Natural killer cell treated with Interleukin-12 subunit alpha and Interleukin-12 subunit beta and Interleukin-15 and Interleukin-18, amount 100 ng/mL, for 72 hours (primary cell): ENCODE measurements at regions not wholly inside any gene's neighbourhood (a gene's known extent, or its start where the extent isn't known, plus 50 kb on each side); places are given as distances from the start of the nearest gene placed in this dataset.
"Not testable (repeated sequence)": the region's sequence is repeated elsewhere in the genome, so short reads cannot be mapped to it uniquely, and the experiment has no call there.

ENCODE experiments used
- ATAC-seq, 2 donors: fragments of 150-1000 bp; cut with Tn5 transposase in 1 of 2; sonication (Bioruptor Pico), chemical (Tn5 transposase) in 1 of 2; 2 replicates each; pipeline ENCODE4 v1.10.0; 2021
- DNase-seq: peaks from one replicate; pipeline ENCODE4 v3.0.0; 2022; ENCODE audit warnings: low spot score
- H3K27ac Mint-ChIP-seq, 2 donors: 1 replicate in 1 of 2; 2 replicates in 1 of 2; pipeline ENCODE4 v1.8.0; 2022; ENCODE audit warnings: mixed read lengths in 2 of 2, mild to moderate bottlenecking in 1 of 2, moderate library complexity in 1 of 2
- H3K27me3 Mint-ChIP-seq, 2 donors: 1 replicate in 1 of 2; 2 replicates in 1 of 2; pipeline ENCODE4 v1.8.0; 2022; ENCODE audit warnings: mixed read lengths in 2 of 2
- H3K36me3 Mint-ChIP-seq: one replicate; pipeline ENCODE4 v1.8.0; 2022; ENCODE audit warnings: mixed read lengths
- H3K4me1 Mint-ChIP-seq, 2 donors: 1 replicate in 1 of 2; 2 replicates in 1 of 2; pipeline ENCODE4 v1.8.0; 2022; ENCODE audit warnings: low read depth in 2 of 2, mixed read lengths in 2 of 2, mild to moderate bottlenecking in 1 of 2
- H3K4me3 Mint-ChIP-seq: one replicate; pipeline ENCODE4 v1.8.0; 2022; ENCODE audit warnings: mixed read lengths
- H3K9me3 Mint-ChIP-seq: 2 replicates; pipeline ENCODE4 v1.8.0; 2022; ENCODE audit warnings: mixed read lengths

DNA sequence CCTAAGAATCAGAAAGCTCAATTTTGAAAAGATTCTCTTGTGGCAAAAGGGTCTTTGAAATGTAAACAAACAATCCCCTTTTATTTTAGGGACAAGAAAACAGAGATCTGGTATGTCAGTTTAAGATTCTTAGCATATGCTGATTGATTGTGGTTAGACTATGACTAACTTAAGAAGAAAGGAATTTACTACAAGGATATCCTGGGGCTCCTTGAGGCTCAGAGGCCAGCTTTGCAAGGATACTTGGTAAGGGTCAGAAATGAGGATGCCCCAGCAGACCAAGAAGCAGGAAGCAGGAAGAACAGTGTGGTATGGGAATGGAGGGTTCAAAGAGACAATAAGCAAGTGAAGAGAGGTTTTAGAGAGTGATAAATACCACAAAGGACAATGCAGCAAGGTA is 474.6 kb downstream of the ETNK1 start:
- Mint-ChIP-seq H3K27ac (no peak overlapping the region), H3K36me3 (no peaks in the 10 kb centered on the region), H3K27me3 (no peaks in the 10 kb centered on the region), H3K4me1 (no peaks in the 10 kb centered on the region), H3K4me3 (no peak overlapping the region), H3K9me3 (peaks cover 8% of the 10 kb centered on the region)
- no peak for ATAC-seq
- DNase-seq, result no peak

GRCh38 chr12:23108957-23109356 is 484.0 kb downstream of the ETNK1 start:
- no peak overlapping the region for H3K4me3 Mint-ChIP-seq
- H3K27me3 Mint-ChIP-seq, result no peaks in the 10 kb centered on the region
- peaks cover 11% of the 10 kb centered on the region for H3K9me3 Mint-ChIP-seq
- no peak overlapping the region for H3K27ac Mint-ChIP-seq
- H3K4me1 Mint-ChIP-seq, result no peaks in the 10 kb centered on the region
- no peak for ATAC-seq
- no peak for DNase-seq
- H3K36me3 Mint-ChIP-seq, result no peaks in the 10 kb centered on the region

GRCh38 chr12:23113781-23114180 is 488.8 kb downstream of the ETNK1 start:
- H3K27ac Mint-ChIP-seq, result no peak overlapping the region

GRCh38 chr12:23115984-23116383 is 491.0 kb downstream of the ETNK1 start:
- no peak for DNase-seq
- ATAC-seq, result no peak
- H3K4me1 Mint-ChIP-seq, result no peaks in the 10 kb centered on the region
- peaks cover 8% of the 10 kb centered on the region for H3K9me3 Mint-ChIP-seq
- no peaks in the 10 kb centered on the region for H3K27me3 Mint-ChIP-seq
- no peaks in the 10 kb centered on the region for H3K36me3 Mint-ChIP-seq
- no peak overlapping the region for H3K27ac Mint-ChIP-seq
- no peak overlapping the region for H3K4me3 Mint-ChIP-seq

More at GRCh38 chr12:23113781-23114180, 488.8 kb downstream of the ETNK1 start:
- DNase-seq, result no peak
- no peak for ATAC-seq
- H3K9me3 Mint-ChIP-seq, result peaks cover 8% of the 10 kb centered on the region
- no peaks in the 10 kb centered on the region for H3K27me3 Mint-ChIP-seq
- H3K36me3 Mint-ChIP-seq, result no peaks in the 10 kb centered on the region
- H3K4me1 Mint-ChIP-seq, result no peaks in the 10 kb centered on the region
- H3K4me3 Mint-ChIP-seq, result no peak overlapping the region

- H3K4me3 Mint-ChIP-seq, result no peak overlapping the region
- DNase-seq, result no peak
- no peak overlapping the region for H3K27ac Mint-ChIP-seq
- no peaks in the 10 kb centered on the region for H3K36me3 Mint-ChIP-seq
- H3K27me3 Mint-ChIP-seq, result no peaks in the 10 kb centered on the region
- peaks cover 15% of the 10 kb centered on the region for H3K9me3 Mint-ChIP-seq
- no peaks in the 10 kb centered on the region for H3K4me1 Mint-ChIP-seq
- no peak for ATAC-seq
These were observed 501.8 kb downstream of the ETNK1 start for GRCh38 chr12:23126794-23127193.

DNA sequence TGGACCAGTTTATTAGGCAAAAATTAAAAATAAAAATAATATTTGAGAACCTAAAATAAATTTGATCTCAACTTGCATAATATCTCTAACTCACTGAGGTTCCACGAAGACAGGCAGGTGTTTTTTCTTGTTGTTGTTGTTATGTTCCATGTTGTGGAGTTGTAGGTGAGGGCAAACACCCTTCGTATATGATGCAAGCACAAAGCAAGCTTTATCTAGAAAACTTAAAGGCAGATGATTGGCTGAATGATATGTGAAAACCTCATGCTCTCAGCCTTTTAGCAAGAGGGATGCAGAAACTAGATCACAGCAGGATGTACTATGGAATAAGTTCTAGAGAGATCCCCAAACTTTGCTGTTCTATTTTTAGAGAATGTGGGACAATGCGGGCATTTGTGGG is 502.7 kb downstream of the ETNK1 start:
- H3K4me3 Mint-ChIP-seq, result no peak overlapping the region
- no peaks in the 10 kb centered on the region for H3K4me1 Mint-ChIP-seq
- H3K36me3 Mint-ChIP-seq, result no peaks in the 10 kb centered on the region
- H3K27ac Mint-ChIP-seq, result no peak overlapping the region
- DNase-seq (no peak), ATAC-seq (no peak)
- H3K9me3 Mint-ChIP-seq, result peaks cover 11% of the 10 kb centered on the region
- H3K27me3 Mint-ChIP-seq, result no peaks in the 10 kb centered on the region

DNA sequence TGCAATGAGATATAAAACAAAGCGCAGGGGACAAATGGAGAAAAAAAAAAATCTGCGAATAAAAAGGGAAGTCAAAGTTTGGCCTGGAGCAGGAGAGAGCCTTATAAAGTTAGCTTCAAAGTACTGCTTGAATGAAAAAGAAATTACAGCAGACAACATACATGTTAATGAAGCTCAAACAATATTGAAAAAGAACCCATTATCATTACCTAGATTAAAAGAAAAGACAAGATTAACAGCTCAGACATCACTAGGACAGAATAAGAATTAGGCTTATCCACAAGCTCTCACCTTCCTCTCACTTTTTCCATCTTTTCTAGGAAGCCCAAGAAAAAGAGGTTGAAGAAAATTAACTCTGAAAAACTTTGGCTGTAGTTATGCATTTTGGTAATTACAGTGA is 503.5 kb downstream of the ETNK1 start:
- ATAC-seq (no peak), DNase-seq (no peak)
- Mint-ChIP-seq H3K4me3 (no peak overlapping the region), H3K27me3 (no peaks in the 10 kb centered on the region), H3K9me3 (peaks cover 10% of the 10 kb centered on the region), H3K27ac (no peak overlapping the region), H3K4me1 (no peaks in the 10 kb centered on the region), H3K36me3 (no peaks in the 10 kb centered on the region)

DNA sequence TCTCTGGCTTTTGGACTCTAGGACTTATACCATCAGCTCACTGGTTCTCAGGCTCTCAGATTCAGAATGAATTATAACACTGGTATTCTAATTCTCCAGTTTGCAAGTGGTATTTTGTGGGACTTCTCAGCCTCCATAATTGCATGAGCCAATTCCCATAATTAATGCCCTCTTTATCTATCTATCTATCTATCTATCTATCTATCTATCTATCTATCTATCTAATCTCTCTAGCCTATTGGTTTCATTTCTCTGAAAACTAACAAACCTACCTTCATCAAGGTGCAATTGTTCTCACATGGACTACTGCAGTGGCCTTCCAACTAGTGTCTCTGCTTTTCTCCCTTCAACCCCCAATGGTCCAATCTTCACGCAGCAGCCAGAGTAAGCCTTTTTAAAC is 507.4 kb downstream of the ETNK1 start:
- ATAC-seq, result no peak
- H3K36me3 Mint-ChIP-seq, result no peaks in the 10 kb centered on the region

GRCh38 chr12:23133471-23133870 is 508.5 kb downstream of the ETNK1 start:
- DNase-seq (no peak), ATAC-seq (no peak)
- Mint-ChIP-seq H3K27me3 (no peaks in the 10 kb centered on the region), H3K27ac (no peak overlapping the region), H3K4me3 (no peak overlapping the region), H3K4me1 (no peaks in the 10 kb centered on the region), H3K36me3 (no peaks in the 10 kb centered on the region), H3K9me3 (peaks cover 15% of the 10 kb centered on the region)

More for the DNA sequence above, 507.4 kb downstream of the ETNK1 start:
- H3K9me3 Mint-ChIP-seq, result peaks cover 16% of the 10 kb centered on the region
- no peak overlapping the region for H3K27ac Mint-ChIP-seq
- no peak overlapping the region for H3K4me3 Mint-ChIP-seq
- no peaks in the 10 kb centered on the region for H3K4me1 Mint-ChIP-seq
- no peaks in the 10 kb centered on the region for H3K27me3 Mint-ChIP-seq
- no peak for DNase-seq

GRCh38 chr12:23139026-23139425 is 514.1 kb downstream of the ETNK1 start:
- no peak overlapping the region for H3K4me3 Mint-ChIP-seq
- no peaks in the 10 kb centered on the region for H3K27me3 Mint-ChIP-seq
- no peak overlapping the region for H3K27ac Mint-ChIP-seq
- H3K9me3 Mint-ChIP-seq, result peaks cover 19% of the 10 kb centered on the region
- no peak for DNase-seq
- H3K36me3 Mint-ChIP-seq, result no peaks in the 10 kb centered on the region
- no peaks in the 10 kb centered on the region for H3K4me1 Mint-ChIP-seq
- no peak for ATAC-seq

- peaks cover 12% of the 10 kb centered on the region for H3K36me3 Mint-ChIP-seq
- H3K9me3 Mint-ChIP-seq, result peaks cover 26% of the 10 kb centered on the region
- DNase-seq (no peak), ATAC-seq (no peak)
- H3K4me3 Mint-ChIP-seq, result no peak overlapping the region
- no peaks in the 10 kb centered on the region for H3K27me3 Mint-ChIP-seq
- no peak overlapping the region for H3K27ac Mint-ChIP-seq
- no peaks in the 10 kb centered on the region for H3K4me1 Mint-ChIP-seq
These were observed 515.7 kb downstream of the ETNK1 start for GRCh38 chr12:23140710-23141109.

DNA sequence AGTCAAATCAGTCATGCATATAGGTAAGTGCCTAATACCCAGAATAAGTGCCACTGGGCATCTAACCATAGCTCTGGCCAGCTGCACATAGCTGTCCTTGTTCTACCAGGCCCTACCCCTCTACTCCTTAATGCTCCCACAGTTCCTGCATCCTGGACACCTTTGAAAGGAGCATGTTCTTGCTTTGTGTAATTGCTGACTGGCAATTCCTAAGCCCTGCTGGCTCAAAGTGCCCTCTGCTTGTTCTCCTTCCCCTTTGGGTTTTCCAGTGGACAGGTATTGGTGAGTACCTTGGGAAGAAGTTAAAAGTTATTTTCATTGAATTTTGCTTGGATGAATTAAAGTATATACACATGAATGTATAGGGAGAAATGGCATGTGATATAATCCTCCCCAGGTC is 516.4 kb downstream of the ETNK1 start:
- Mint-ChIP-seq H3K36me3 (peaks cover 12% of the 10 kb centered on the region), H3K27me3 (no peaks in the 10 kb centered on the region), H3K4me3 (no peak overlapping the region), H3K27ac (no peak overlapping the region), H3K4me1 (no peaks in the 10 kb centered on the region), H3K9me3 (peaks cover 27% of the 10 kb centered on the region)
- no peak for DNase-seq
- ATAC-seq, result no peak

DNA sequence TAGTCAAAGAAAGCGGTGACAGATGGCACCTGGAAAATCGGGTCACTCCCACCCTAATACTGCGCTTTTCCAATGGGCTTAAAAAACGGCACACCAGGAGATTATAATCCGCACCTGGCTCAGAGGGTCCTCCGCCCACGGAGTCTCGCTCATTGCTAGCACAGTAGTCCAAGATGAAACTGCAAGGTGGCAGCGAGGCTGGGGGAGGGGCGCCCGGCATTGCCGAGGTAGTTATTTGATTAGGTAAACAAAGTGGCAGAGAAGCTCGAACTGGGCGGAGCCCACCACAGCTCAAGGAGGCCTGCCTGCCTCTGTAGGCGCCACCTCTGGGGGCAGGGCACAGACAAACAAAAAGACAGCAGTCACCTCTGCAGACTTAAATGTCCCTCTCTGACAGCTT is 521.1 kb downstream of the ETNK1 start:
- H3K4me3 Mint-ChIP-seq, H3K27ac Mint-ChIP-seq, H3K4me1 Mint-ChIP-seq, H3K27me3 Mint-ChIP-seq, ATAC-seq, DNase-seq: not testable (repeated sequence)
- Mint-ChIP-seq H3K36me3 (peaks cover 12% of the 10 kb centered on the region), H3K9me3 (peaks cover 18% of the 10 kb centered on the region)

DNA sequence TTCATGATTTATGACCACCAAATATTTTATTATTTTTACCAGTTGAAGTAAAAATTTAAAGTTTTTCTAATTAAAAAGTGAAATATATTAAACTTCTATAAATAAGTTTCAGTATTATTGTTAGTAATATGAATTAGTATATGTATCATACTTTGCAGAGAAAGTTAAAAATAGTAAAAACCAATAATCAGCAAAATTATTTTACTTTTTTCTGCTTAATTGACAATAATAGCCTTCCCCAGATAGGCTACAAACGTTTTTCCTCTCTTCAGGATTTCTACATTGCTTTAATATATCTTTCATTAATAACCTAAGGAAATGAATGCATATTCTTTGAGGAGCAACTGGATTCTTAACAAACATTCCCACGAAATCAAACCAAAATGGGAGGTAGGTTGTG is 543.5 kb downstream of the ETNK1 start:
- H3K4me3 Mint-ChIP-seq, result no peak overlapping the region
- ATAC-seq (no peak), DNase-seq (no peak)
- H3K27ac Mint-ChIP-seq, result no peak overlapping the region
- H3K9me3 Mint-ChIP-seq, result peaks cover 6% of the 10 kb centered on the region
- H3K4me1 Mint-ChIP-seq, result no peaks in the 10 kb centered on the region
- H3K36me3 Mint-ChIP-seq, result no peaks in the 10 kb centered on the region
- no peaks in the 10 kb centered on the region for H3K27me3 Mint-ChIP-seq

DNA sequence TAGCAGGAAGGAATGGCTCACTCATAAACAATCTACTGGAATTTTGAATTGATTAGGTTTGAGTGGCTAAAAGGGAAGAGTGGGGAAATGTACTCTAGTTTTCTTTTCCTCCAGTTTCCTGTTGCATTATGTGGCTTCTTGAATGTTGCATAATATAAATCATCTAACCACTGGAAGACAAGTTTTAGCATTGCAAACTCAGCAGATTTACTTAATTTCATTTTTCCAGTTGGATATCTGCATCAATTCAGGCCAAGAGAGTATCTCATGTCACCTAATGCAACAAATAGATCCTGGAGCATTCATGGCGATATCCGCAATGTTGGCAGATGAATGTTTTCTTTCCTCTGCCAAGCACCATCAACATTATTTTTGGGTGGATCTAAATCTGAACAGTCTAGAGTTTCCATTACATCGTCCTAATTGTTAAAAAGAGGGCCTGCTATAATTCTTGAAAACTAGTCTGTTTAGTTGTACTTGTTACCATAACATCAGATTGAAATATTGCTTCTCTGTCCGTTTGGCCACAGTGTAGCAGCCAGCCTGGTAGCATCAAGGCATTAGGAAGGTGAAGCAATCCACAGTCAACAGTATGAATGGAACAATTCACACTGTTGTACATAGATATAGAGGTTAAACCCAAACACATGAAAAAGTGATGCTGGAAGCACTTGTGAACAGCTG is 544.2 kb downstream of the ETNK1 start:
- no peaks in the 10 kb centered on the region for H3K4me1 Mint-ChIP-seq
- no peak for DNase-seq
- H3K36me3 Mint-ChIP-seq, result no peaks in the 10 kb centered on the region
- ATAC-seq, result no peak
- peaks cover 12% of the 10 kb centered on the region for H3K9me3 Mint-ChIP-seq
- no peak overlapping the region for H3K27ac Mint-ChIP-seq
- no peaks in the 10 kb centered on the region for H3K27me3 Mint-ChIP-seq
- H3K4me3 Mint-ChIP-seq, result no peak overlapping the region
